ENCODE measurements at regions not wholly inside any gene's neighbourhood (a gene's known extent, or its start where the extent isn't known, plus 50 kb on each side); places are given as distances from the start of the nearest gene placed in this dataset.

- TF ChIP-seq CTCF (IDR thresholded peaks at IDR 0.05) = no peak
- no peak for TF ChIP-seq POLR2A (IDR thresholded peaks at IDR 0.05)
These were observed 996.0 kb downstream of the PCDH9 start for GRCh38 chr13:66234159-66234558.
